AG04449 (cell line): ENCODE measurements at regions not wholly inside any gene's neighbourhood (a gene's known extent, or its start where the extent isn't known, plus 50 kb on each side); places are given as distances from the start of the nearest gene placed in this dataset.

ENCODE experiments used
- CTCF ChIA-PET: fragments of 350-600 bp; formaldehyde crosslinking; extraction: SDS; loops from one replicate; lab custom pipeline; 2021; ENCODE audit warnings: antibody characterized with exemption; lab: Yijun Ruan, JAX
- POLR2A ChIA-PET: fragments of 400-600, 350-600 bp; formaldehyde crosslinking; extraction: SDS; loops from one replicate; lab custom pipeline; 2020; ENCODE audit warnings: antibody characterized with exemption, inconsistent platforms; lab: Yijun Ruan, JAX
- DNase-seq: peaks from one replicate; pipeline ENCODE4 v3.0.0-alpha.2; 2010; ENCODE audit warnings: low read depth, low spot score
- H3K4me3 ChIP-seq: 2 replicates; pipeline ENCODE4 v1.5.1; 2011; ENCODE audit warnings: low read depth, mild to moderate bottlenecking, control low read depth, low read length
- TF ChIP-seq, protein P1 (sequence below): IDR thresholded peaks from one replicate; pipeline ENCODE4 v1.5.1; 2011; ENCODE audit warnings: mild to moderate bottlenecking, moderate library complexity, low read length, control low read depth, inconsistent platforms; ENCODE audit not compliant: insufficient read depth; ENCODE audit errors: missing control alignments

DNA sequence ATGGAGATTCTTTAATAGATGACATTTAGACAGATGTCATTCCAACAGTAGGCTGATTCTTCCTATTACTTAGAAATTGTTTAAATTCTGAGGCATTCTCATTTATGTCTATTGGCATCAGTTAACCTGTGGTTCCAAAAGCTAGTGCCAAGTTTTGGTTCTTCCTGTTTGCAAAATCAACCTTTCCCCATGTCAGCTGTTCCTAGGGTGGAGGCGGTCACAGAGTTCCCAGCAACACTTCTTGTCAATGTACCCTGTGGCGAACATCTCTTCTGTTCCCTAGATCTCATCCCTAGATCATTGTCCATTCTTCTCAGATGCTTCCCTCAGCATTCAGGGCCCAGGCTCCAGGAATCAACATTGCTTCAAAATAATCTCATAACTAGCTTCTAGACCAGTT is 140.9 kb downstream of the PHLDA1 start:
- ChIA-PET CTCF (no interaction called here), POLR2A (no interaction called here)
- DNase-seq = no peak
- TF ChIP-seq, protein P1, sequence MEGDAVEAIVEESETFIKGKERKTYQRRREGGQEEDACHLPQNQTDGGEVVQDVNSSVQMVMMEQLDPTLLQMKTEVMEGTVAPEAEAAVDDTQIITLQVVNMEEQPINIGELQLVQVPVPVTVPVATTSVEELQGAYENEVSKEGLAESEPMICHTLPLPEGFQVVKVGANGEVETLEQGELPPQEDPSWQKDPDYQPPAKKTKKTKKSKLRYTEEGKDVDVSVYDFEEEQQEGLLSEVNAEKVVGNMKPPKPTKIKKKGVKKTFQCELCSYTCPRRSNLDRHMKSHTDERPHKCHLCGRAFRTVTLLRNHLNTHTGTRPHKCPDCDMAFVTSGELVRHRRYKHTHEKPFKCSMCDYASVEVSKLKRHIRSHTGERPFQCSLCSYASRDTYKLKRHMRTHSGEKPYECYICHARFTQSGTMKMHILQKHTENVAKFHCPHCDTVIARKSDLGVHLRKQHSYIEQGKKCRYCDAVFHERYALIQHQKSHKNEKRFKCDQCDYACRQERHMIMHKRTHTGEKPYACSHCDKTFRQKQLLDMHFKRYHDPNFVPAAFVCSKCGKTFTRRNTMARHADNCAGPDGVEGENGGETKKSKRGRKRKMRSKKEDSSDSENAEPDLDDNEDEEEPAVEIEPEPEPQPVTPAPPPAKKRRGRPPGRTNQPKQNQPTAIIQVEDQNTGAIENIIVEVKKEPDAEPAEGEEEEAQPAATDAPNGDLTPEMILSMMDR = no peak
- no peak overlapping the region for H3K4me3 ChIP-seq

DNA sequence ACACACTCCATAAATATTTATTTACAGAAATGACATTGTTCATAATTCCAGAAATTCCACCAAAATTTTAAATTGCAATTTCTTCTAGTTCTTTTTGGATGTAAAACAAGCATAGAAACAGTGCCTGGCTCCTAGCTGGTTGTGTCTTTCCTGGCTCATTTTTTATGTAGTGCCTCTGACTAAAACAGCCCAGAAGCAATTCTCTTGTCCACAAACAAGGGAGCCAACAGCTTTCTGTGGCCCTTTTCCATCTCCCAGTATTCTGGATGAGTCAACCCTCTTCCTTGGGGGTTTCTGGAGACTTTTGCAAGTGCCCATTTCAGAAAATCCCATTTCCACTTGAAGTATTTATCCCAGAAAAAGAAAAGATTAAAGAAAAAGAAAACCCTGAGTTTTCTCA is 141.4 kb downstream of the PHLDA1 start:
- ChIA-PET POLR2A (no interaction called here), CTCF (no interaction called here)
- H3K4me3 ChIP-seq = no peak overlapping the region
- DNase-seq = no peak
- TF ChIP-seq, protein P1 = no peak

DNA sequence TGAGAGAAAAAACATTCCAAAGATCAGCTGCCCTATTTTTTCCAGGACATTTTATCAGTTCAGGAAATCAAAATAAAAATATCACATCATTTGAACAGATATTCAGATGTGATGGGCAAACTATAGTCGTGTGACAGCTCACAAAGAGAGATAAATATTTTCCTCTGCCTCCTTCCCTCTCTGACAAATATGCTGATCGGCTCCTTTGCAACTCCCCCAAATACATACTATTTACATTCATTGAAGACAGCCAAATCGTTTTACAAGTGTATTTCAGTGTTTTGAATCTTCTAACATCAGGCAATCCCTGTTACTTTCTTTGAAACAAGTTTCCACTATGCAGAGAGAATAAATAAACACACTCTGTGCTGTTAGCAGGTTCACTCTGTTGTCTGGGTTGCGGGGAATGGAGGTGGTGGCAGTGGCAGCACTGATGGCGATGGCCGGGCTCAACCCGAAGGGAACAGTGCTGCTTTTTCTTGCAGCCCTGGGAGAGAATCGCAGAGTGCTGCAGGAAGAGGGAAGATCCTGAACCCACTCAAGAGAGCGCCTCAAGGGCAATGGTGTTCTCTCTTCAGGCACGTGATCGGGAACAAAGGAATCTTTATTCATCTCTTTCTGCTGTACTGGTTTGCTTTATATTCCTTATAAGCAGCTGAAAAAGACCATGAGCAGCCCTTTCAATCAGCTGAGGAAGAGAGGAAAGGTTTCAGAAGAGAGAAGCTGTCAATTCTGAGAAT is 142.5 kb downstream of the PHLDA1 start:
- CTCF ChIA-PET = interaction anchor here (0.9 kb wide), 1 partner anchor 10 kb away, joined by 3 read pairs; no protein-coding TSS in a partner anchor
- TF ChIP-seq, protein P1 = no peak
- POLR2A ChIA-PET = no interaction called here
- DNase-seq = no peak
- H3K4me3 ChIP-seq = no peak overlapping the region

DNA sequence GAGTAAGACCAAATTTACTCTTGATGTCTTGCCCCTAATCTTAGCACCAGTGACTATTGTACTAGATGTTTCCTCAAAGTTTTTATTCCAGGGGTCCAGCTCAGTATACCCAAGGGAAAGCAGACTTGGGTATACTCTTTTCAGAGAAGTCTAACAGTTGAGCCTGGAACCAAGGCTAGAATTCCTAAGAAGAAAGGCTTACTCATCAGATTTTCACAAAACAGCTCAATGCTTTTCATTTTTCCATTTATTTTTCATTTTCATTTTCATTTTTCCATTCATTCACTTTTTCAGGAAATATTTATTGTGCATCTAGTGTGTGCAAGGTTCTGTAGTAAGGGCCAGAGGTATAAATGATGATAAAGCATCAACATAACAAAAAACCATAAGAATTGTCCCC is 143.2 kb downstream of the PHLDA1 start:
- H3K4me3 ChIP-seq = no peak overlapping the region
- CTCF ChIA-PET = interaction anchor here (0.9 kb wide), 1 partner anchor 9 kb away, joined by 3 read pairs; no protein-coding TSS in a partner anchor
- TF ChIP-seq, protein P1 = no peak
- no peak for DNase-seq
- POLR2A ChIA-PET = no interaction called here

DNA sequence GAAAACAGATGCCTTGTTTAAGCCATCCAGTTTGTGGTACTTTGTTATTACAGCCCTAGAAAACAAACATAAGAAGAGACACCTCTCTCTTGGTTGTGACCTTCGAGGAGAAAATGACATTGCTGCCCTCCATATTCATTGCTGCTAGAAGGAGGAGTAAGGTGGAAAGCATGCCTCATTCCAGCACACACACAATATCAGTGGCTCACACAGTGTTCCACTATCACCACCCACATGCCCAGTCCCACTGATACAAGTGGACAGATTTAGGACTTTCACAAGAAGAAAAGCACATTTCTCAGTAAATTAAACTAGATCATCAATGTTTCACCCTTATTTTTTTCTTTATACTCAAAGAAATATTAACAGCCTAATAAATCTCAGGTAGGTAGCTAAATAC is 143.6 kb downstream of the PHLDA1 start:
- CTCF ChIA-PET = interaction anchor here (0.9 kb wide), 1 partner anchor 9 kb away, joined by 3 read pairs; no protein-coding TSS in a partner anchor
- no peak for DNase-seq
- POLR2A ChIA-PET = no interaction called here
- no peak overlapping the region for H3K4me3 ChIP-seq
- TF ChIP-seq, protein P1 = no peak

DNA sequence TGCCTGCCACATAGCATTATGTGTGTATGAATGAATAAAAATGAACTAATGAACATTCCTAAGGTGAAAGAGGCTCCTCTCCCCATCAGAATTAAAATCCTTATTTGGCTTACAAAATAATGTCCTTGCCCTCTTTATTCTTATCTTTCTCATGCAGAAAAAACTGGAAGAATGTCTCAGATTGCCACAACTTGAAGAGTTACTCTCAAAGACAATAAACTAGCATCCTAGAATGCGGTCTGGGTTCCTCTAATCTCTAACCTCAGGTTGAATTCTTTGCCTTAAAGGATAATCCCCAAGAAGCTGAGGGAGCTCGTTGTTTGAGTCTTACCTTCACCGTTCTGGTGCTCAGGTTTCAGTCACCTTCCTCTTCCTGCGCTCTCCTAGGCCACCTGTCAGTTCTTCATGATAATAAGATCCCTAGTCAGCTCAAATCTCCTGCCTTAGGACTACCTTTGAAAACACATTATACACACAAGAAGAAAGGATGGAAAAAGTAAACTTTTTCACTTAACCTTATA is 147.1 kb downstream of the PHLDA1 start:
- CTCF ChIA-PET = no interaction called here
- POLR2A ChIA-PET = no interaction called here

More for the DNA sequence above, 147.1 kb downstream of the PHLDA1 start:
- no peak for DNase-seq
- H3K4me3 ChIP-seq = no peak overlapping the region
- TF ChIP-seq, protein P1 = no peak
